ENCODE measurements at regions not wholly inside any gene's neighbourhood (a gene's known extent, or its start where the extent isn't known, plus 50 kb on each side); places are given as distances from the start of the nearest gene placed in this dataset.

DNA sequence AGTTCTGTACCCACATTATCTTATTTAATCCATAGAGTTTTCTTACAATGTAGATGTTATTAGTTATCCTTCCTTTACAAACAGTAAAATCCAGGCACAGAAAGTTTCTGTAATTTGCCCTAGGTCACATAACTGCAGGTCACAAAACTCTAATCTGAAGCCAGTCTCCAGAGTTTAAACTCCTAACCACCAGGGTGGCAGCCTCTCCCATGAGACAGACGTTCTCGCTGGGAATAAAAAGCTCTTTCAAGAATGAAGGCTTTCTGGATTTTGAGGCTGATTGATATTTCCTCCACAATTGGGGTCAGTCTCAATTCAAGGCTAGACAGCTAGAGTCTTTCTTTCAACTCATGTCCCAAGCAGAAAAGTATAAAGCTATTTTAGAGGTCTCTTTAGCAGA, 95.8 kb upstream of the PLEKHG7 start:
- intact Hi-C loops (cut with DNase I), result no loop called here
- Histone ChIP-seq H3K36me3 (no peaks in the 10 kb centered on the region), H3K4me1 (peaks cover 0 to 13% (median 0%) of the 10 kb centered on the region in 4 donors), H3K27me3 (no peaks in the 10 kb centered on the region), H3K9me3 (no peaks in the 10 kb centered on the region), H3K4me3 (no peak overlapping the region), H3K27ac (no peak overlapping the region)
- DNase-seq (no peak), ATAC-seq (peak; percentile 63 to 73 (median 64))
- TF ChIP-seq, protein P1, sequence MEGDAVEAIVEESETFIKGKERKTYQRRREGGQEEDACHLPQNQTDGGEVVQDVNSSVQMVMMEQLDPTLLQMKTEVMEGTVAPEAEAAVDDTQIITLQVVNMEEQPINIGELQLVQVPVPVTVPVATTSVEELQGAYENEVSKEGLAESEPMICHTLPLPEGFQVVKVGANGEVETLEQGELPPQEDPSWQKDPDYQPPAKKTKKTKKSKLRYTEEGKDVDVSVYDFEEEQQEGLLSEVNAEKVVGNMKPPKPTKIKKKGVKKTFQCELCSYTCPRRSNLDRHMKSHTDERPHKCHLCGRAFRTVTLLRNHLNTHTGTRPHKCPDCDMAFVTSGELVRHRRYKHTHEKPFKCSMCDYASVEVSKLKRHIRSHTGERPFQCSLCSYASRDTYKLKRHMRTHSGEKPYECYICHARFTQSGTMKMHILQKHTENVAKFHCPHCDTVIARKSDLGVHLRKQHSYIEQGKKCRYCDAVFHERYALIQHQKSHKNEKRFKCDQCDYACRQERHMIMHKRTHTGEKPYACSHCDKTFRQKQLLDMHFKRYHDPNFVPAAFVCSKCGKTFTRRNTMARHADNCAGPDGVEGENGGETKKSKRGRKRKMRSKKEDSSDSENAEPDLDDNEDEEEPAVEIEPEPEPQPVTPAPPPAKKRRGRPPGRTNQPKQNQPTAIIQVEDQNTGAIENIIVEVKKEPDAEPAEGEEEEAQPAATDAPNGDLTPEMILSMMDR (IDR thresholded peaks at IDR 0.05), result peak in 1 of 4 donors; percentile 11
- TF ChIP-seq POLR2A (IDR thresholded peaks at IDR 0.05), result no peak
- WGBS (ENCODE audit: insufficient coverage, low coverage, low lambda C conversion rate, missing lambda C conversion rate), result 51% methylated on average over 2 of the region's 2 CpGs

DNA sequence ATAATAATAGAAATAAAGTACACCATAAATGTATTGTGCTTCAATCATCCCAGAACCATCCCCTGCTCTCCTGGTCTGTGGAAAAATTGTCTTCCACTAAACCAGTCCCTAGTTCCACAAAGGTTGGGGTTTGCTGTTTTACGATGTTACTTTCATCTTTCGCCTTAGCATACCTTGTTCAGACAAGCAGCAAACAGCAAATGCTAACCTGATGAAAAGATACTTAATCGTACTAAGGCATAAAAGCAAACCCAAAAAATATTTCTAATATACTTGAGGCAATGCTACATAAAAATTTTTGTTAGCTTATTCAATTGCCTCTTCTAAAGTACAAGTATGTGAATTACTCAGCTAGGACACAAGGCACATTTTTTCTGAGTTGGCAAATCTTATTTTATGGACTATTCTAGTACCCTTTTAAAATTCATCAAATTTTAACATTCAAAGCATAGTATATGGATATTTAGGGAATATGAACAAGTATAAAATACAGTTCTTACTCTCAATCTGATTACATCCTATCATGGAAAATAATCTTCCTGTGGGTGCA, 97.1 kb upstream of the PLEKHG7 start:
- WGBS (ENCODE audit: insufficient coverage, low coverage, low lambda C conversion rate, missing lambda C conversion rate), result 65% methylated on average over 3 of the region's 3 CpGs
- DNase-seq (no peak), ATAC-seq (no peak)
- H3K36me3 ChIP-seq, result no peaks in the 10 kb centered on the region
- no peak overlapping the region for H3K4me3 ChIP-seq
- peaks cover 0 to 13% (median 0%) of the 10 kb centered on the region in 4 donors for H3K4me1 ChIP-seq
- H3K27ac ChIP-seq, result peak overlapping the region in 1 of 3 donors; percentile 12
- intact Hi-C loops (cut with DNase I), result no loop called here
- TF ChIP-seq, protein P1 (IDR thresholded peaks at IDR 0.05), result no peak
- no peaks in the 10 kb centered on the region for H3K9me3 ChIP-seq
- H3K27me3 ChIP-seq, result no peaks in the 10 kb centered on the region

DNA sequence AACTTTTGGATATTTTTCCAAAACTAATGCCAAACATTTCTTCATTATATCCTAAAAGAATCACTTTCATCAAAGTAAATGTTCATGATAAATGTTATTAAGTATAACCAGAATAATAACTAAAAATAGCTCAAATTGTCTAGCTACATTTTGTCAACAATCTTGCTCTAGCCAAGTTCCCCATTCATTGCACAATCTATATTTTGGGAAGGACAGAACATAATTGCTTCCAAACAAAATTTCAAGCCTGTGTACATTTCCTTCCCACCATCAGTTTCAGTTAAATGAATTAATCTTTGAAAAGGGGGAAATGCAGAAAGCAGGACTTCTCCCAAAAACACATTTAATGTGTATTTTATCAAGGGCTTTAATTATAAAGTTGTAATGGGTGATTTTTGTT, 98.0 kb upstream of the PLEKHG7 start:
- TF ChIP-seq, protein P1 (IDR thresholded peaks at IDR 0.05), result no peak
- no peak for TF ChIP-seq POLR2A (IDR thresholded peaks at IDR 0.05)
- Histone ChIP-seq H3K9me3 (no peaks in the 10 kb centered on the region), H3K27ac (peak overlapping the region in 1 of 3 donors; percentile 12), H3K36me3 (no peaks in the 10 kb centered on the region), H3K4me1 (peaks cover 0 to 13% (median 0%) of the 10 kb centered on the region in 4 donors), H3K4me3 (no peak overlapping the region), H3K27me3 (no peaks in the 10 kb centered on the region)
- ATAC-seq (peak in 3 of 4 donors; percentile 46 to 52 (median 51)), DNase-seq (no peak)
- intact Hi-C loops (cut with DNase I), result no loop called here

DNA sequence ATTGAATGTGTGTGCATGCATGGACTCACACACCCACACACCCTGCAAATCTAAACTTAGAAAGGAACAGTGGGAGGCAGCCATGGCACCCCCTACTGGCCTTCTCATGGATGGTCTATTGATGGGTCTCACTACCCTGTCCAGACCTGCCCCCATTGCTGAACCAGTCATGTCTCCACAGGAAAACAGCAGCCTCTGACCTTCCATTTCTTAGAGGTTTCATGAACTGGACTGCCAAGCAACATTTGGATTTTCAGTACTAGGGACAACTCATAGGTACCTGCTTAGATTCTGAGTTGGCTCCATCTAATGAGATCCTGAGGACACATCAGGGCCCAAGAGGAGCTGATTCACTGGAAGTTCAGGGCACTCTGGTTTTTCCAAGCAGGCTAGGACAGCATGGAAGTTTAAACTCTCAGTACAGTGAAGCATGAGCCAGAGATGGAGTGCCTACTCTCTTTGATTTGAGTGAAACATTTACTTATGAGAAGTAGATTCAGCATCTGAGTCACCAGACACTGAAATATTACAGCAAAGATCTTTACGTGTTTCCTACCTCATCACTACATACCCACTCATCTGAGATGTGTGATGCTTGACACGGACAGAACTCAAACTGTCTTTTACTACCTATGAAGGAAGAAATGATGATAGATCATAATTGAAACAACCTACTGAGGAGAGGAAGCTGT, 98.9 kb upstream of the PLEKHG7 start:
- Histone ChIP-seq H3K27ac (no peak overlapping the region), H3K4me1 (peaks cover 0 to 13% (median 0%) of the 10 kb centered on the region in 4 donors), H3K27me3 (no peaks in the 10 kb centered on the region), H3K9me3 (no peaks in the 10 kb centered on the region), H3K4me3 (no peak overlapping the region), H3K36me3 (no peaks in the 10 kb centered on the region)
- peak in 1 of 4 donors; percentile 60 for ATAC-seq
- 59% methylated on average over 2 of the region's 2 CpGs for WGBS (ENCODE audit: insufficient coverage, low coverage, low lambda C conversion rate, missing lambda C conversion rate)
- intact Hi-C loops (cut with DNase I), result no loop called here
- TF ChIP-seq, protein P1 (IDR thresholded peaks at IDR 0.05), result no peak
- no peak for TF ChIP-seq POLR2A (IDR thresholded peaks at IDR 0.05)
- no peak for DNase-seq
